ENCODE measurements at regions not wholly inside any gene's neighbourhood (a gene's known extent, or its start where the extent isn't known, plus 50 kb on each side); places are given as distances from the start of the nearest gene placed in this dataset.

GRCh38 chr13:108020027-108020426 is 195.3 kb downstream of the LIG4 start:
- H3K27me3 ChIP-seq: no peaks in the 10 kb centered on the region
- H3K4me1 ChIP-seq: no peaks in the 10 kb centered on the region
- H3K4me3 ChIP-seq: no peak overlapping the region
- no peak for TF ChIP-seq CTCF (IDR thresholded peaks at IDR 0.05)
- H3K36me3 ChIP-seq: no peaks in the 10 kb centered on the region
- H3K27ac ChIP-seq: no peak overlapping the region
- DNase-seq (ENCODE audit: low spot score): no peak
- H3K9me3 ChIP-seq: peaks cover 0 to 14% of the 10 kb centered on the region in 2 donors

GRCh38 chr13:108018371-108018870 is 196.9 kb downstream of the LIG4 start:
- H3K9me3 ChIP-seq: peaks cover 0 to 14% of the 10 kb centered on the region in 2 donors
- no peaks in the 10 kb centered on the region for H3K36me3 ChIP-seq
- H3K27ac ChIP-seq: no peak overlapping the region
- no peak for TF ChIP-seq CTCF (IDR thresholded peaks at IDR 0.05)
- no peak for DNase-seq (ENCODE audit: low spot score)
- H3K4me1 ChIP-seq: no peaks in the 10 kb centered on the region
- no peak overlapping the region for H3K4me3 ChIP-seq
- H3K27me3 ChIP-seq: no peaks in the 10 kb centered on the region

GRCh38 chr13:108006619-108007018 is 208.7 kb downstream of the LIG4 start:
- H3K36me3 ChIP-seq: no peaks in the 10 kb centered on the region
- no peak overlapping the region for H3K4me3 ChIP-seq
- no peaks in the 10 kb centered on the region for H3K9me3 ChIP-seq
- no peak for DNase-seq (ENCODE audit: low spot score)
- H3K4me1 ChIP-seq: no peaks in the 10 kb centered on the region
- no peaks in the 10 kb centered on the region for H3K27me3 ChIP-seq
- no peak for TF ChIP-seq CTCF (IDR thresholded peaks at IDR 0.05)
- H3K27ac ChIP-seq: no peak overlapping the region

- Histone ChIP-seq H3K27me3 (no peaks in the 10 kb centered on the region), H3K4me3 (no peak overlapping the region), H3K9me3 (no peaks in the 10 kb centered on the region), H3K4me1 (no peaks in the 10 kb centered on the region), H3K36me3 (no peaks in the 10 kb centered on the region), H3K27ac (no peak overlapping the region)
- no peak for TF ChIP-seq CTCF (IDR thresholded peaks at IDR 0.05)
- no peak for DNase-seq (ENCODE audit: low spot score)
Measured at GRCh38 chr13:108005231-108005630, 210.1 kb downstream of the LIG4 start.

- TF ChIP-seq CTCF (IDR thresholded peaks at IDR 0.05): no peak
- no peaks in the 10 kb centered on the region for H3K27me3 ChIP-seq
- H3K9me3 ChIP-seq: no peaks in the 10 kb centered on the region
Measured at GRCh38 chr13:108003626-108004025, 211.7 kb downstream of the LIG4 start.

GRCh38 chr13:108000998-108001397 is 214.3 kb downstream of the LIG4 start:
- Histone ChIP-seq H3K4me1 (no peaks in the 10 kb centered on the region), H3K36me3 (no peaks in the 10 kb centered on the region), H3K4me3 (no peak overlapping the region), H3K27ac (no peak overlapping the region), H3K9me3 (peaks cover 0 to 7% of the 10 kb centered on the region in 2 donors), H3K27me3 (no peaks in the 10 kb centered on the region)
- DNase-seq (ENCODE audit: low spot score): no peak
- no peak for TF ChIP-seq CTCF (IDR thresholded peaks at IDR 0.05)

More at GRCh38 chr13:108003626-108004025, 211.7 kb downstream of the LIG4 start:
- Histone ChIP-seq H3K4me1 (no peaks in the 10 kb centered on the region), H3K27ac (no peak overlapping the region), H3K36me3 (no peaks in the 10 kb centered on the region), H3K4me3 (no peak overlapping the region)
- DNase-seq (ENCODE audit: low spot score): no peak
